HG03060 (cell line): ENCODE measurements at regions not wholly inside any gene's neighbourhood (a gene's known extent, or its start where the extent isn't known, plus 50 kb on each side); places are given as distances from the start of the nearest gene placed in this dataset.

Source experiments
- ATAC-seq: cut with Tn5 transposase; IDR thresholded peaks from one replicate; pipeline ENCODE4 v1.9.1; 2021; ENCODE audit warnings: low read depth, moderate number of reproducible peaks; ENCODE audit not compliant: unreplicated experiment

DNA sequence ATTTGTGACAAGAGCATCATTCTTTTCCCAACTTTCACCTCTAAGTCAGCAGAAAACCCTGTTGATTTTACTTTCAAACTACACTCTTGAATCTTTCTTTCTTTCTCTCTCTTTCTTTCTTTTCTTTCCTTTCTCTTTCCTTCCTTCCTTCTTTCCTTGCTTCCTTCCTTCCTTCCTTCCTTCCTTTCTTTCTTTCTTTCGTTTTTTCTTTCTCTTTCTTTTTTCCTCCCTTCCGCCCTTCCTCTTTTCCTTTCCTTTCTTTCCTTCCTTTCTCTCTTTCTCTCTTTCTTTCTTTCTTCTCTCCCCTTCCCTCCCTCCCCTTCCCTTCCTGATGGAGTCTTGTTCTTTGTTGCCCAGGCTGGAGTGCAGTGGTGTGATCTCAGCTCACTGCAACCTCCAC lies 649.5 kb downstream of the PLCL1 start:
- ATAC-seq: no peak

DNA sequence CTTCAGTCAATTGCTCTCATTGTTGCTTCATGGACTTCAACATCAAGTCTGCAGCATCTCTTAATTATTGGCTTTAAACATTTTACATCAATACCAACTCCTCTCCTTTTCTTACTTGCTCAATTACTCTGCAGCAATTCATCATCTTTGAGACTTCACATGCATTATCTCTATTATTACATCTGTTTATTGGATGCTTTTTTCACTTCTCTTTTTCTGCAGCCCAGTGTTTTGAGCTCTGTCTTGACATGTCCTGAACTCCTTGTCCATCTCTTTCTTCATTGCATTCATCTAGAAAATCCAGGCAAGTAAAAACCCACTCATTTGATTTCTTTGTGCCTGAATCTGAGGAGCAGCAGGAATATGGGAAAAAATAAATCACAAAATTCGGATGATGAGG lies 647.9 kb downstream of the PLCL1 start:
- no peak for ATAC-seq

DNA sequence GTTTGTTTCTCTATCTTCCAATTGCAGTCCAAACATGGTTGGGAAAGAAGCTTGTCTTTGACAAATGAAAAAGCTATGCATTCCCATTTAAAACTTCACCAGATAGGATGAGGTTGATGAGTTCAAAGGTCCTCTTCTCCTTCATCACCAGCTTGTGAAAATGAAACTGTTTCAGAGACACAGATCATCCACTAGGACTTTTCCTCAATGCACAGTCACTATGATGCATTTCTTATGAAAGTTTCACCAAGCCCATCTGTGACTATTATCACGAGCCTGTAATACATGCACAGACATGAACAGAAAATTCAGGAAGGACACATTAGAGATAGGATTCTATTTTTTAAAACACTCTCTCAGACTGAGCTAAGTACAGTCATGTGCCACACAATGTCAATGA lies 644.4 kb downstream of the PLCL1 start:
- ATAC-seq: no peak

DNA sequence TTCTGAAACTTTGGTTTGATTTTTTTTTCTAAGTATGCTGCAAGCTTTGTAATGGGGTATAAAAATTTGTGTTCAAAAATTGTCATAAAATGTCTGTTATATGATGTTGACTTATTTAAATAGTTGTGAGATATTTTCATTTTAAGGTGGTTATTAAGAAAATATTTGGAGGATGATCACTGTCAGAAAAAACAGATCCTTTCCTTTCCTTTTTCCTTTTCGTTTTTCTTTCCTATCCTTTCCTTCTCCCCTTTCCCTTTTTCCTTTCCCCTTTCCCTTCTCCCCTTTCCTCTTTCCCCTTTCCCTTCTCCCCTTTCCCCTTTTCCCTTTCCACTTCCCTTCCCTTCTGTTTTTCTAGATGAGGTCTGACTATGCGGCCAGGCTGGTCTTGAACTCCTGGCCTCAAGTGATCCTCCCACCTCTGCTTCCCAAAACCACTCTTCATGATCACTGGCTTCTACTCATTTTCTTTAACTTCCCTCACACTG lies 640.5 kb downstream of the PLCL1 start:
- ATAC-seq: no peak

DNA sequence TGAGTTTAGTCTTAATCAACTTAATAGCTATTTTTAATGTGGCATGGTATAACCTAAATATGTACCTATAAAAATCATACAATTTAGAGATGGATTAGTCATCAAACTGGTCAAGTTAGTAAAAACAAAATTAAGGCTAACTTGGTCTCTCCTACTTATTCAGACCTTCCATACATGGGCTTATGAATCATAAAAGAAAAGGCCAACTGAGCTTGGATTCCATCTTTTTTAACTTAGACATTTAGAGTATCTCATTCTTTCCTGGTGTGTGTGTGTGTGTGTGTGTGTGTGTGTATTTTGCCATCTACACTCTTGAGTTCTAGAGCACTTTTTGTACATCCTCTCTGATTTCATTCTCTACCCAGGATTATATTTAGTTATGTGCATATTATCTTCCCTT lies 637.5 kb downstream of the PLCL1 start:
- no peak for ATAC-seq

DNA sequence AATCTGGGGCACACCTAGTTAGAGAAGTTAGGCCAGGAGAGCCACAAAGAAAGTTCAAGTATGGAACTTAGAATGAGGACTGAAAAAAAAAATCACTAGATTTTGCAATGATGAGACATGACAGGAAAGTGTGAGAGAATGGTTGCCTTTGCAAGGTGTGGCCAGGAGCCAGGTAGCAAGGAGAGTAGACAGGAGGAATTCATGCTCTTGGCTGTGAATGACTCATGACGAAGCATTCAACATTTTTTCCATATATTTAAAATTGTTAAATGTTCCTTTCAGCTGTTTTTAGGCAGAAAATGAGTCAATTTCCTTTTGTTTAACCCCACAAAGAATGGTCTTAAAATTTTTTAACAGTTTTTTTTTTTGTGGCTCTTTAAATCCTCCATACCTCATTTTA lies 636.9 kb downstream of the PLCL1 start:
- ATAC-seq: no peak

DNA sequence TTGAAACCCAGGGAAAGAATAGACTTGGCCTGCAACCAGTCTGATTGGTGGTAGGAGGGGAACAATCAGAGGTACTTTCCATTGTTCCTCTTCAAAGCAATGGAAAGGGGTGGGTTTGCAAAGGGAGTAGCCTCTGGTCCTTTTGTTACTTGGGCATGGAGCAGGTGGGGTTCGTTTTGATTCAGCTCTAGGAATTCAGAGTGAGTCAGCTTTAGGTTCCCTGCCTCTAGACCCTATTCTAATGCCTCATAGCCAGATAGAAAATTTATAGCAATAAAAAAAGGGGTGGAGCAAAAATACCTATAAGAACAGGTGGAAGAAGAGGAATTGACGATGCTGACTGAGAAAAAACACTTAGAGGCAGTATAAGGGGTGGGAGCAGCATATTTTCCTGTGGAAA lies 636.4 kb downstream of the PLCL1 start:
- no peak for ATAC-seq

DNA sequence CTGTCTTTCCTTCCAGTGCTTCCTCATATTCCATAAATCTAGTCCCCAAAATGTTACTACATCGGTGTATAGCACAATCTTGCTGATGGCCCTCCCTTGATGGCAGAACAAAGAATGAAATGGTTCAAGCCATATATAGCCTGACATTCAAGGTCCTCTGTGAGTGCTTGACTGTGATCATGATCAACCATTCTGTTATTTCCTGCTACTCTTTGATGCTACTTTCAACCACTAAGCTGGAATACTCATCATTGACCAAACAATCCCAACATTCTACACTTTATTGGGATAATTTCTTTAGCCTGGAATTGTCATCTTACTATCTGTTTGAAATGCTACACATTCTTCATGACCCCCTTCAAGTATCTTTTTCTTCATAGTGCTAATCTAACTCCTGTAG lies 633.9 kb downstream of the PLCL1 start:
- ATAC-seq: no peak

DNA sequence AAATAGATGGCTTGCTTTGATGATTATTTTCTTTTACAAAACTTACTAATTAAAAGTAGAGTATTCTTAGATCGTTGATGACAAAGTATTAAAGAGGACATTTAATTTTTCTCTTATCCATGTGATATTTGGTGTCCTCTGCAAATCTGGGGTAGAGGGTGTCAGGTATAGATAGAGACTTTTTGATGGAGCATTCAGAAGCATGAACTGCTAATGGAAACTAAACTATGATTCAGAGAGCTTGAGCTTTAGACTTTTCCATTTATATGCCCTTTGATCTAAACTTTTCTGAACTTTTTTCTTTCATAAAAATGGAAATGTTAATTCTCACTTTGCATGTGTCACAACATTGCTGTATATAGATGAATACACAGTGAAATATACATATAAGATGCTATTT lies 619.7 kb downstream of the PLCL1 start:
- ATAC-seq: no peak

DNA sequence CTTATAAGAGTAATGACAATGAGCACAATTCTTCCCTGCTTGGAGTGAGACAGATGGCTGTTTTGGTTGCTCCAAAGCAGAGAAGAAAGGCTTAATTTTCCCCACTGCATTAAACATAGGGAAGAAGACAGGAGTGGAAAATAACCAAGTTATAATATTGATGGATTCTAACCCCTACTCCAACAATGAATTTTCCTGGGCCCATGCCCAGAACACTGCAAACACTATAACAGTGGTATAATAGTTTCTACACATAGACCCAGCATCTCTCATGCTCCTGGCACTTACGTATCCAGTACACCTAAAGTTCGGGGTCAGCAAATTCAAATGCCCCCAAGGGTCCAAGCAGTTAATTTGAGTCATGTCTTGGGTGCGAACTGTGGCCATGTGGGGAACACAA lies 613.4 kb downstream of the PLCL1 start:
- no peak for ATAC-seq

DNA sequence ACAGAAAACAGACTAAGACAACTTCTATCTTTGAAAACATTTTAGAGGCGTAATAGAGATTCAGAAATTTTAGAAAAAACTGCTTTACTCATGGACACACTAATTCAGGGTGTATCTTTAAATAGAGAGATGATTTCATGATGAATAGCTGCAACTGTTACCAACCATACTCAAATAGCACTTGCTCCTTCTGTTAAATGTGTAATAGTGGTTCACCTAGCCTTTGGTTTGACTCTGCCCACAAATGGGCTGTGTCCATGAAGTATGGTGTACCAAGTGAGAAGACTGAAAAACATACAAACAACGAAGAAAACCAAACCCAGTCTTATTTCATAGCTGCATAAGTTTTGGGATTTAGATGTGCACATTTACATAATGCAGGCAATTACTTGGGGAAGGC lies 610.6 kb downstream of the PLCL1 start:
- no peak for ATAC-seq

DNA sequence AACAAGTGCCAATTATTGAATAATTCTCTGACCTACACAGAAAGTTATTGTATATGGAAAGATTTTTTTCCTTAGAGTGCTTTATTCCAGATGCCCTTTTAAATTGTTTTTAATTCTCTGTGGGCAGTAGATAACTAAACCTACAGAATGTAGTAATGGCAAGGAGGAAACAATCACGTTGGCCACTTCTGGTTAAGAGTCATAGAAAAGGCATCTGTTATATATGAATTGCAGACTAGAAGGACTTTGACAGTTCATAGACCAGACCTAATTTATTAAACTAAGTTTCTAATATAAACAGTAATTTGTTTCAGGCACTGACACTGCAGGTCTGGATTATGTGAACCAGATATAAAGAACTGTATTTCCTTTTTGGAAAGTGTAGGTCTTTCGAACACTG lies 607.5 kb downstream of the PLCL1 start:
- no peak for ATAC-seq

DNA sequence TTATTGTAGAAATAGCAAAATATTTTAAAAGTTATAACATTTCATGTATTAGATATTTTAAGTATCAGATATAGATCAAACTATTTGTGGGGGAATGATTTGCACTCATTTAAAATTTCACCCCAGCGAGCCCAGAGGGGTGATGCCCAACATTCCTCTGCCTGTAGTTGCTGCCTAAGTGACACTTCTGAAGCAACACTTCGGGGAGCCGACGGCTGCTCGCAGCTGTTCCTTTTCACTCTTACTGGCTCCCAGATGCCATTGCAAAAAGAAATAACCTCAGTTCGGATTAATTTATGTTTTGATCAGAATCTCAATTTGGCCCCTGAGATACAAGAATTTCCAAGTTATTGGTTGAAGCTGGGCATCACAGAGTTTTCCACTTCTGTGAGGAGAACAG lies 603.8 kb downstream of the PLCL1 start:
- no peak for ATAC-seq

DNA sequence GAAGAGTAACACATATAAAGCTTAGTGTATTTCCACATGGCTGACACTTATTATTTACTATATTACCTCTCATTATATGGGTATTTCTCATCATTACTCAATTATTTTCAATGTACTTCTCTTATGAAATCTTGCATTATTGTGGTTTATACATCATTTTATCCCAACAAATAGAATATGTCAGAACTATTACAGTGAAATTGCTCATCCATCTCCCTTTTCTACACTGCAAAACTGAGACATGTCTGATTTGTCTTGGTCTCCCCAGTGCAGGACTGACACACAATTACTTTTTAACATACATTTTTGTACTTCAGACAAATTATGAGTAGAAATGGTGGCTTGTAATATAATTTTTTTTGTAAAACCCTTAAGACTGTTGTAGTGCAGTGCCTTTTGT lies 600.9 kb downstream of the PLCL1 start:
- ATAC-seq: no peak

DNA sequence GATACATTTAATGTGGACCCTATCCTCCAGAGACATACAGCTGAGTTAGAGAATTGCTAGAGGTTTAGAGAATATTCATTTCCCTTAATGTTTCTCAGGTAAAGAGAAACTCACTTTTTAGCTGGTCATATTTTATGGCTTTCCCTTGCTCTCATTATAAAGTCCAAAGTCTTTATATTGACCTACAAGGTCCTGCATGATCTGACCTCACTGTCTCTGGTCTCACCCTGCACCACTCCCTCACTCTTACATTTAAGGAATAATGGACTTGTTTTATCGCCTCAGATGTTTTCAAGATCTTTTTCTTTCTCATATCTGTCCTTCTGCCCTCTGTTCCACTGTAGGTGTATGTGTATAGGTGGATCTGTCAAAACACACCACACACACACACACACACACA lies 597.3 kb downstream of the PLCL1 start:
- no peak for ATAC-seq

DNA sequence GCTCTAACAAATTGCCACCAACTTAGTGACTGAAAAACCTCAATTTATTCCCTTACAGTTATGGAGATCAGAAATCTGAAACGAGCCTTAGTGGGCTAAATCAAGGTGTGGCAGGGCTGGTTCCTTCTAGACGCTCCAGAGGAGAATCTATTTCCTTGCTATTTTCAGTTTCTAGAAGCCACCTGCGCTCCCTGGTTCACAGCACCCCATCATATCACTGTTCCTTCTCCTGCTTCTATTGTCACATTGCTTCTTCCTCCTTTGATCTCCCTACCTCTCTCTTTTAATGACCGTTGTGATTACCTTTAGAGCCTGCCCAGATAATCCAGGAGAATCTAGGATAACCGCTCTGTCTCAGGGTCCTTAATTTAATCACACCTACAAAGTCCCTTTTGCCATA lies 596.6 kb downstream of the PLCL1 start:
- ATAC-seq: no peak

DNA sequence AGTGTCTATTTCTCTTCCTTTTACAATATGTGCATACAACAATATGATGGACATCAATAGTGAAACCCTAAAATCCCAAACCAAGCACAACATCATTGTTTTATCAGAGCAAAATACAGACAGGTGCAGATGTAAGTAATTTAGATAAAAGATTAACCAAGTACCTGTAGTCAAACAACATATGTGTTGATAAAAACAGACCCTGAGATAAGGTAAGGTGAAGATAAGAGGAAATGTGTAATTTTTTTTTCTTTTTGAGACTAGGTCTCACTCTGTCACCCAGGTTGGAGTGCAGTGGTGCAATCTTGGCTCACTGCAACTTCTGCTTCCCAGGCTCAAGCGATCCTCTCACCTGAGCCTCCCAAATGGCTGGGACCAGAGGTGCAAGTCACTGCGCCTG lies 589.8 kb downstream of the PLCL1 start:
- no peak for ATAC-seq

DNA sequence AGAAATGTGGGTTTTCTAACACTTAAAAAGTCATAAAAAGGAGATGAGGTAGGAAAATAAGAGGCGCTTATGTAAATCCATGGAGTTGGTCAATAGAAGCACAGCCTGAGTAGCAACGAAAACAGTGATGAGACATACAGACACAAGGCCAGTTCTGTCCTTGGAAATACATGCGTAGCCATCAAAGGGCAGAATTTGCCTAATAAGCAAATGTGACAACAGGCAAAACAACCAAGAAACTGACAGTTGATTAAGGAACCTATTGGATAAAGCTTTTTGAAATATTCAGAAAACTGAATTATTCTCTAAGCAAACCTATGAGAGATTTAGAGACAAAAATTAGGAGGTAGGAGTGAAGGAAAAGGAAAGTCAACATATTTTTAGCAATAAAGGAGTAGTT lies 586.3 kb downstream of the PLCL1 start:
- no peak for ATAC-seq

DNA sequence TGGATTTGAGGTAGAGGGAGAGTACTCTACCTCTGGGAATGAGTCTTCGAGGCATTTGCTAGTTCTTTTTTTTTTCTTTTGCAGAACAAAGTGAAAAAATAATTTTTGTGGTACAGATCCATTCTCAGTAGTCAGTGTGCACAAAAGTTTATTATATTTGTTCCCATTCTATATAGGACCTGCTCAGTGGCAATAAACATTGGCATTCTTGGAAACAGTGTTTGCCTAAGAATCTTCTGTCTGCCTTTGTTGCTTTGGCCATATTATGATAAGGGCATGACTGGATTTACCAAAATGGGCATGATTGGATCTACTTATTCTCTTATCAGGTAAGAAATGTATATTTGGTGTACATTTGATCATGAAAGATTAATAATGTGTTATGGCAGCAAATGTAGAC lies 583.3 kb downstream of the PLCL1 start:
- no peak for ATAC-seq

DNA sequence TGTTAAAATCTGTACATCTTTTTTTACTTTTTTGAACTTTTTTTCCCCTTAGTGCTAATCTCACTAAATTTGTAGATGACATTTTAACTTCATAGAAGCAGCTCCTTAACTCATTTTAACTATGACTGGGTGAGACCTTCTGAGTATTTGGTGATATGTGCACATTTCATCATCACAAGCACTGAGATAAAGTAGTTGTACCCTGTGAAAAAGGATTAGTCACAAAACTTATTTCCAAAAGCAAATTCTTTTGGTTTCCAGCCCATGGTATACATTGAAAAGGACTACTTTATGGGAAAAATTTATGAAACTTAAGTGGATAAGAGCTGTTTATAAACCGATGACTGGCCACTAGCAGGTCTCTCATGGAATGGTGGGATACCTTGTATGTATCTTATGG lies 581.5 kb downstream of the PLCL1 start:
- ATAC-seq: no peak

DNA sequence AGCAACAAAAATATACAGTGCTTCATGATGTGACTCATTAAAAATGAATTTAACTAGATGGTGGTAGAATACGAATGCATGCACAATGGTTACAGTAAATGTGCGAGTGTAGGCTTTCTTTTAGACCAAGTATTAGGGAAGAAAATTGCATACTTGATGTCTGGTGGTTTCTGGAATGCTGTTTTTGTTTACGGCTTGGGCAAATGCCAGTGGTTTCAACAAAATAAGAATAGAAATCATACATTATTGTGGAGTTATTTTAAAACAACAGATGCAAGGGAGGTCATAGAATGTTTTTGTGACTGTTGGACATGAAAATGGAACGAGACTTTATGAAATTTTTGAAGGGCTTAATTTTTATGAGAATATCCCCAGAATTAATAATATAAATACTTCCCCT lies 580.9 kb downstream of the PLCL1 start:
- no peak for ATAC-seq

DNA sequence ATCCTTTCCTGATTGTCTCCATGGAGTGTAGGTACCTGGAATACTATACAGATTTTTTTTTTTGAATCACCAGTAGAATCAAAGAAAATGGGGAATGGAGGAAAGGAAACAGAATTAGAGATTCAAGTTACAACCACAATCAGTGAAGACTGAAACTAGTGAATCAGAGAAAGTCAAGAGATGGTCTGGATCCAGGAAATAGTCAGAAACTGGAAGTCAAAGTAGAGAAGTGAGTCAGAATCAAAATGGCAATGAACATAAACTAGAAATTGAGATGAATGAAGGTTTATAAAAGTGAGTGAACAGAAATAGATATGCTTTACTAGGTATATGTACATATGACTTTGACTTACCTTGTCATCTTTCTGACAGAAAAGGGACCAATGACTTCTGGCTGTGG lies 579.0 kb downstream of the PLCL1 start:
- no peak for ATAC-seq

DNA sequence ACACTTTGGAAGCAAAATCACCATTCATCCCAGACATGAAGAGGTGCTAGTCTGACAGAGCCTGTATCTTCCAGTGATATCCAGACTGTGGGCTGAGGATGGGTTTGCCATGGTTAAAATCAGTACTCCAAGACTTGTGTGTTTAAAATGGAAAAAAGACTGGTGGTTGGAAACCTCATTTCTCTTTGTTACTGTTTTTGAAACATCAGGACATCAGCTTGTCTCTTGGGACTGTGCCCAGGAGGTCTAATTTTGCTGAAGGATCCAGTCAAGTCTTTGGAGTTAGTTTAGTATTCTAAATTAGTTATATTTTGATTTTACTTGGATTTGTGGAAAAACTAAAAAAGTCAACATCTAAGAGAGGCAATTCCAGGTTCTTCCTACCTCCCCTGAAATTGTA lies 578.4 kb downstream of the PLCL1 start:
- no peak for ATAC-seq

DNA sequence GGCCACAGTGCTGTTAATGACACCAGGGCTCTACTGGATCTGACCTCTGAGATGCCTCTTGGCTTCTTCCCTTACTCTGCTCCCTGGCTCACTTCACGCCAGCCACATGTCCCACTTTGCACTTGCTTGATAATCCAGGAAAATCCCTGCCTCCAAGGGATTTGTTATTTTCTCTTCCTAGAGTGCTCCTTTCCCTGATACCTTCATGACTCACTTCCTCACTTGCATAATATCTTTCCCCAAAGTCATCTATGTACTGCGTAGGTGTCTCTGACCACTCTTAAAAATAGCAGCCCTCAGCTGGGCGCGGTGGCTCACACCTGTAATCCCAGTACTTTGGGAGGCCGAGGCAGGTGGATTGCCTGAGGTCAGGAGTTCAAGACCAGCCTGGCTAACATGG lies 572.3 kb downstream of the PLCL1 start:
- no peak for ATAC-seq
